OCI-LY1 (cell line): ENCODE measurements at regions not wholly inside any gene's neighbourhood (a gene's known extent, or its start where the extent isn't known, plus 50 kb on each side); places are given as distances from the start of the nearest gene placed in this dataset.

Experiments used
- EZH2 ChIP-seq: fragments of 200-600 bp; sonication (generic), shearing (Covaris generic); IDR thresholded peaks from 2 replicates; pipeline ENCODE4 v1.8.0; 2017; ENCODE audit warnings: borderline replicate concordance, mixed run types, mild to moderate bottlenecking, antibody characterized with exemption, low read length, moderate library complexity, mixed read lengths
- TF ChIP-seq, protein P1 (sequence below): fragments of 200-600 bp; sonication (generic), shearing (Covaris generic); IDR thresholded peaks from 2 replicates; pipeline ENCODE4 v1.5.1; 2017; ENCODE audit warnings: mild to moderate bottlenecking, antibody characterized with exemption, low read length, moderate library complexity, mixed read lengths

DNA sequence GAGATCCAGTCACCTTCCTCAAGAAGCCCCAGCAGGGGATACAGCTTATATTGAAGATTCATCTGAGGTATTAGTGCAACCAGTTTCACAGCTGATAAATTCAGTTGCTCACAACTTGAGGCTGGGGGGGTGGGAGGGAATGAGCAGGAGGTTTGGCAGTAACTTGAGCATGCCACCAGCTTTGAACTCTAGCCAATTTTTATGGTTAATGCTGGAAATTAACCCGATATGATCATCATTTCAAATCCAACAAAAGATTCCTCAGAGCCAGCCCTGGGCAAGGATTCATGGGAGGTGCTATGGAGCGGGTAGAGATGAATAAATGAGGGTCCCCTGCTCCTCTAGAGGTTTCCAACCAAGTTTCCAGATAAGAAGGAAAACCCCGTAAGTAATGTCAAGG lies 73.1 kb upstream of the HES1 start:
- TF ChIP-seq, protein P1, sequence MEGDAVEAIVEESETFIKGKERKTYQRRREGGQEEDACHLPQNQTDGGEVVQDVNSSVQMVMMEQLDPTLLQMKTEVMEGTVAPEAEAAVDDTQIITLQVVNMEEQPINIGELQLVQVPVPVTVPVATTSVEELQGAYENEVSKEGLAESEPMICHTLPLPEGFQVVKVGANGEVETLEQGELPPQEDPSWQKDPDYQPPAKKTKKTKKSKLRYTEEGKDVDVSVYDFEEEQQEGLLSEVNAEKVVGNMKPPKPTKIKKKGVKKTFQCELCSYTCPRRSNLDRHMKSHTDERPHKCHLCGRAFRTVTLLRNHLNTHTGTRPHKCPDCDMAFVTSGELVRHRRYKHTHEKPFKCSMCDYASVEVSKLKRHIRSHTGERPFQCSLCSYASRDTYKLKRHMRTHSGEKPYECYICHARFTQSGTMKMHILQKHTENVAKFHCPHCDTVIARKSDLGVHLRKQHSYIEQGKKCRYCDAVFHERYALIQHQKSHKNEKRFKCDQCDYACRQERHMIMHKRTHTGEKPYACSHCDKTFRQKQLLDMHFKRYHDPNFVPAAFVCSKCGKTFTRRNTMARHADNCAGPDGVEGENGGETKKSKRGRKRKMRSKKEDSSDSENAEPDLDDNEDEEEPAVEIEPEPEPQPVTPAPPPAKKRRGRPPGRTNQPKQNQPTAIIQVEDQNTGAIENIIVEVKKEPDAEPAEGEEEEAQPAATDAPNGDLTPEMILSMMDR, result no peak
- no peak for TF ChIP-seq EZH2
